Upper lobe of right lung (tissue), 1 donor: ENCODE measurements at regions not wholly inside any gene's neighbourhood (a gene's known extent, or its start where the extent isn't known, plus 50 kb on each side); places are given as distances from the start of the nearest gene placed in this dataset.
"Not testable (repeated sequence)": the region's sequence is repeated elsewhere in the genome, so short reads cannot be mapped to it uniquely, and the experiment has no call there.

Source experiments
- ATAC-seq: fragments of 200-7000 bp; cut with Tn5 transposase; one replicate; pipeline ENCODE4 v1.9.1; 2020; ENCODE audit warnings: mild to moderate bottlenecking, moderate library complexity
- DNase-seq: peaks from one replicate; pipeline ENCODE4 v3.0.0-alpha.2; 2020
- H3K27ac ChIP-seq: fragments of 200-600 bp; one replicate; pipeline ENCODE4 v1.8.0; 2022
- H3K27me3 ChIP-seq: fragments of 200-600 bp; one replicate; pipeline ENCODE4 v1.8.0; 2022; ENCODE audit warnings: mild to moderate bottlenecking
- H3K36me3 ChIP-seq: fragments of 200-600 bp; one replicate; pipeline ENCODE4 v1.8.0; 2022
- H3K4me1 ChIP-seq: fragments of 200-600 bp; one replicate; pipeline ENCODE4 v1.8.0; 2022
- H3K4me3 ChIP-seq: fragments of 200-600 bp; one replicate; pipeline ENCODE4 v1.8.0; 2022; ENCODE audit warnings: mild to moderate bottlenecking
- H3K9me3 ChIP-seq: fragments of 200-600 bp; one replicate; pipeline ENCODE4 v1.8.0; 2022
- CTCF ChIP-seq: fragments of 200-600 bp; IDR thresholded peaks from one replicate; pipeline ENCODE4 v1.8.0; 2022; ENCODE audit warnings: antibody characterized with exemption
- intact Hi-C: fragments of 100-400 bp; cut with DNase I; formaldehyde crosslinking; loops from one replicate; pipeline ENCODE4 v1.11.0; 2022
- donor health status: DM: no; HTN: yes; CAD: no; lungs with severe emphysema.

DNA sequence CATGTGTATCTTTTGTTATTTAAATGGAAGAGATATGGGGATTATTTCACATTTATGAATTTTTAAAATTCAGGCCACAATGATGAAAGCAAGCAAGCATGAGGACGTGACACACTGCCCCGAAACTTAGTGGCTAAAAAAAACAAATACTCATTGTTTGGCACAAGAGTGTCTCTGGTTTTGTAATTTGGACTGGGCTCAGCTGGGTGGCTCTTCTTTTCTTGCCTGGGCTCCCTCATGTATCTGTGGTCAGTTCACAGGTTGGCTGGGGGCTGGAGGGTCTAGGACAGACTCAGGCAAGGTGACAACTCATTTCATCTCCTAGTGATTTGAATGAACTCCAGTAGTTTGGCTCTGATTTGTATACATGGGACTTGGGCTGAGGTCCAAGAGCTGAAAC, 238.4 kb upstream of the PRKX start:
- intact Hi-C loops, result no loop called here
- no peak for DNase-seq

GRCh38 chrX:3950373-3950772, 236.9 kb upstream of the PRKX start:
- H3K27ac ChIP-seq, result no peak overlapping the region
- no peaks in the 10 kb centered on the region for H3K36me3 ChIP-seq
- no peak for DNase-seq
- no peaks in the 10 kb centered on the region for H3K4me1 ChIP-seq
- no peak for TF ChIP-seq CTCF
- intact Hi-C loops, result no loop called here
- no peak for ATAC-seq
- no peak overlapping the region for H3K4me3 ChIP-seq
- no peaks in the 10 kb centered on the region for H3K9me3 ChIP-seq
- no peaks in the 10 kb centered on the region for H3K27me3 ChIP-seq

More for the DNA sequence above, 238.4 kb upstream of the PRKX start:
- H3K9me3 ChIP-seq, result no peaks in the 10 kb centered on the region
- no peaks in the 10 kb centered on the region for H3K27me3 ChIP-seq
- ATAC-seq, result no peak
- no peaks in the 10 kb centered on the region for H3K4me1 ChIP-seq
- TF ChIP-seq CTCF, result no peak
- H3K36me3 ChIP-seq, result no peaks in the 10 kb centered on the region
- no peak overlapping the region for H3K27ac ChIP-seq
- no peak overlapping the region for H3K4me3 ChIP-seq

DNA sequence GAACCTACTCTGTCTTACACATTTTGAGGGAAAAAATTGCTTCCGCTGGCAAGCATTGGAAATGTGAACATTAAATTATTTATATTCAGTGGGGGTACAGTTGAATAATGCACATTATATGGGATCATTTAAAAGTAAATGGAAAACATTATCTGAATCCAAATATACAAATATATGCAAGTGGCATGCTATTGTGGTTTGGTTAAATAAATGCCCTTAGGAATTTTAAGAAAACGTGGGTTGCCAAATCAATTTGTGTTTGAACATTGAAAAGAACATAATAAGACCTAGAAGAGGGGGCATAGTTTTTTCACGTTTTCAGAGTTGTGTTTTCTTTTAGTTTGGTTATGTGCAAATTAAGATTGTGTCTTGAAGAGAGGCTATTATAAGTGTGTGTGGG, 230.5 kb upstream of the PRKX start:
- intact Hi-C loops, result no loop called here
- H3K4me3 ChIP-seq, result no peak overlapping the region

DNA sequence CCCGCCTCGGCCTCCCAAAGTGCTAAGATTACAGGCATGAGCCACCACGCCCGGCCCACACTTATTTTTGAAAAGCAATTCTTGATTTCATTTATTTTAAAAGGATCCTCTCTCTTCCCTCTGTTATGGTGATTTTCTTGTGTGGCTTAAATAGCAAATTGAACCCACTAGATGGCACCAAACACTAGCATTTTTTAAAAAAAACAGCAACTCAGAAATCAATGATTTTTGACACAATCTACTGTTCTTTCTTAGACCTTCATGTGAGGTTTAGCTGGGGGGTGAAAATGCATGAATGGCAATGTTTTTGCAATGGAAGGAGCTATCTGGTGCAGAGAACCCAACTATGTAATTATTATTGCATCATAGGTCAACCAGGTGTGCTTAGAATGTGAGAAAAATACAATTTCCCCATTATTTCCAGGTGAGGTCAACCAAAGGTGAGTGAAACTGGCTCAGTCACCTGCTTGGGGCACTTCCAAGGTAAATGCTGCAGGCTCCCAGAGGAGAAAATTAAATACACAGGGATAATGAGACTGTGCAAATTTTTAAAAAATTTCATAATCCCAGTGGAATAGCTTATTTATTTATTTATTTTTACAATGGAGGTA, 226.7 kb upstream of the PRKX start:
- DNase-seq, result no peak
- ATAC-seq, result no peak
- intact Hi-C loops, result no loop called here
- no peak overlapping the region for H3K27ac ChIP-seq
- no peaks in the 10 kb centered on the region for H3K4me1 ChIP-seq
- no peak overlapping the region for H3K4me3 ChIP-seq
- H3K36me3 ChIP-seq, result no peaks in the 10 kb centered on the region
- H3K27me3 ChIP-seq, result no peaks in the 10 kb centered on the region
- no peaks in the 10 kb centered on the region for H3K9me3 ChIP-seq
- peak; percentile 33 for TF ChIP-seq CTCF

More for the DNA sequence above, 230.5 kb upstream of the PRKX start:
- Histone ChIP-seq H3K27me3 (no peaks in the 10 kb centered on the region), H3K36me3 (no peaks in the 10 kb centered on the region), H3K9me3 (no peaks in the 10 kb centered on the region), H3K27ac (no peak overlapping the region), H3K4me1 (no peaks in the 10 kb centered on the region)
- ATAC-seq, result no peak
- DNase-seq, result no peak
- no peak for TF ChIP-seq CTCF

DNA sequence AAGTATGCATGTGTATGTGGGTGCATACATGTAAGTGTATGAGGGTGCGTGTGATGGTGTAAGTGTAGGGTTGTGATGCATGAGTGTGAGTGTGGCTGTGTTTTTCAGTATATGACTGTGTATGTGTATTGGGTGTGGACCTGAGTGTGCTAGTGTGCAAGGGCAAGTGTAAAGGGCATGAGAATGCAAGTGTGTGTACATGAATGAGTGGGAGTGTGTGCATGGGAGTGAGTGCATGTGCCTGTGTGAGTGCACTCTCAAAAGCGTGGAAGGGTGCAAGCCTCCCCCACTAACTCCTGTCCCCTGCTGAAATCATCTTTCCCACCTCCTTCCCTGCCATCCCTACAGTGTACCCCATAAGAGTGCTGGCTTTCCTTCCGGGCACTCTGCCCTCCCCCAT, 225.1 kb upstream of the PRKX start:
- no peak for TF ChIP-seq CTCF
- no peaks in the 10 kb centered on the region for H3K36me3 ChIP-seq
- H3K27me3 ChIP-seq, result no peaks in the 10 kb centered on the region
- ATAC-seq (no peak), DNase-seq (no peak)
- intact Hi-C loops, result no loop called here
- no peak overlapping the region for H3K4me3 ChIP-seq
- H3K27ac ChIP-seq, result no peak overlapping the region
- H3K4me1 ChIP-seq, result no peaks in the 10 kb centered on the region
- H3K9me3 ChIP-seq, result no peaks in the 10 kb centered on the region

DNA sequence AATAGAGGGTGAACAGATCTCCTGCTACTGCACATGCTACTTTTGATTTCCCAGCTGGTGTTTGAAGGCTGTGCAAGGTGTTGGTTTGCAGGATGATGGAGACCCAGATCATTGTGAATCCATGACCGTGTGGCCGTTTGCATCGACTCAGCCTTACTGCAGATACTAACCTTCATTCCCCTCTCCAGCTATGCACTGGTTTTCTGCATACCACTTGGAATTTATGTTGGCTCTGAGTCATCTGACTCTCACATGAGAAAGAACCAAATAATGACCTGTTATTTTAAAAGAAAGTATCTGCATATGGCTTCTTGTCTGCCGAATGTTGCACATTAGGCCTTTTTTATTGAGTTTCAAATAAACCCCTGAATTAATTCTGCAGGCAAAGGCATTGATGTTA, 221.7 kb upstream of the PRKX start:
- H3K4me1 ChIP-seq, H3K9me3 ChIP-seq, H3K4me3 ChIP-seq, H3K36me3 ChIP-seq, intact Hi-C loops, H3K27ac ChIP-seq, H3K27me3 ChIP-seq, DNase-seq, ATAC-seq: not testable (repeated sequence)

DNA sequence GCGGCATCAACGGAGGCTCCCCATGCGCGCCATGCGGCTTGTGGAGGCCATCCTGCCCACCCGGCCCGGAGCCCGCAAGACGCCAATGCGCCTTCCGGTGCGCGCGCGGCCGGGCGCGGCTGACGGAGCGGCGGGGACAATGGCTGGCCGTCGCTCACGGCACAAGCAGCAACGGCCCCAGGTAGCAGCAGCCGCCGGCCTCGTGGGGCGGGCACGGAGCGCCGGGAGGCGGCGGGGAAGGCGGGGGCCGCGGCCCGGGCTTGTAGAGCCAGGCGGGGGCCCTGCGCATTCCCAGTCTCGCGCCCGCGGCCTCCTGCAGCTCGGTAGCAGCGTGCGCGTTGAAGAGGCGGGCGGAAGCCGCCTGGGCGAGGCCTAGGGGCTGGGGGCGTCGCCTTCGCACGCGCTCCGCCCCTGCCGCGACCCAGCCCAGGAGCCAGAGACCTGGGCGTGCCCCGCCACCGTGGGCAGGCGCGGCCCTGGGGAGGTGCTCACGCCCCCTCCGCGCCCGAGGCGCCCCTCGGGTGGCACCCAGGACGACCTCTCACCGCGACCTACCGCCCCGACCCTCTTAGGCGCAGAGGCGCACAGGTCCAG, 207.1 kb upstream of the PRKX start:
- H3K4me3 ChIP-seq, DNase-seq, H3K27ac ChIP-seq, H3K36me3 ChIP-seq, H3K4me1 ChIP-seq, H3K9me3 ChIP-seq, intact Hi-C loops, H3K27me3 ChIP-seq: not testable (repeated sequence)
- peak; percentile 94 for ATAC-seq

GRCh38 chrX:3919668-3920423, 206.4 kb upstream of the PRKX start:
- H3K4me1 ChIP-seq, DNase-seq, intact Hi-C loops, H3K36me3 ChIP-seq, H3K27ac ChIP-seq, H3K4me3 ChIP-seq, H3K9me3 ChIP-seq, H3K27me3 ChIP-seq: not testable (repeated sequence)
- ATAC-seq, result peak; percentile 36

- H3K27ac ChIP-seq, H3K4me3 ChIP-seq, ATAC-seq, DNase-seq, H3K9me3 ChIP-seq, H3K27me3 ChIP-seq, intact Hi-C loops, H3K4me1 ChIP-seq, H3K36me3 ChIP-seq: not testable (repeated sequence)
Measured at GRCh38 chrX:3914813-3915212, 201.4 kb upstream of the PRKX start.
